Peyer's patch (tissue), 4 donors: ENCODE measurements at regions not wholly inside any gene's neighbourhood (a gene's known extent, or its start where the extent isn't known, plus 50 kb on each side); places are given as distances from the start of the nearest gene placed in this dataset.

Source experiments
- CTCF ChIP-seq, 6 experiments: fragments of 450-650 bp in 4 of 6; fragments of 200-600 bp in 2 of 6; sonication (generic) in 1 of 6; IDR thresholded peaks; one replicate each; pipeline ENCODE4 v1.5.1; 2017 to 2019; ENCODE audit warnings: antibody characterized with exemption in 6 of 6, mild to moderate bottlenecking in 3 of 6, moderate library complexity in 1 of 6
- POLR2A ChIP-seq, 2 donors: fragments of 450-650 bp; IDR thresholded peaks; one replicate each; pipeline ENCODE4 v1.5.1; 2017; ENCODE audit warnings: antibody characterized with exemption in 2 of 2, mild to moderate bottlenecking in 2 of 2, moderate library complexity in 2 of 2

DNA sequence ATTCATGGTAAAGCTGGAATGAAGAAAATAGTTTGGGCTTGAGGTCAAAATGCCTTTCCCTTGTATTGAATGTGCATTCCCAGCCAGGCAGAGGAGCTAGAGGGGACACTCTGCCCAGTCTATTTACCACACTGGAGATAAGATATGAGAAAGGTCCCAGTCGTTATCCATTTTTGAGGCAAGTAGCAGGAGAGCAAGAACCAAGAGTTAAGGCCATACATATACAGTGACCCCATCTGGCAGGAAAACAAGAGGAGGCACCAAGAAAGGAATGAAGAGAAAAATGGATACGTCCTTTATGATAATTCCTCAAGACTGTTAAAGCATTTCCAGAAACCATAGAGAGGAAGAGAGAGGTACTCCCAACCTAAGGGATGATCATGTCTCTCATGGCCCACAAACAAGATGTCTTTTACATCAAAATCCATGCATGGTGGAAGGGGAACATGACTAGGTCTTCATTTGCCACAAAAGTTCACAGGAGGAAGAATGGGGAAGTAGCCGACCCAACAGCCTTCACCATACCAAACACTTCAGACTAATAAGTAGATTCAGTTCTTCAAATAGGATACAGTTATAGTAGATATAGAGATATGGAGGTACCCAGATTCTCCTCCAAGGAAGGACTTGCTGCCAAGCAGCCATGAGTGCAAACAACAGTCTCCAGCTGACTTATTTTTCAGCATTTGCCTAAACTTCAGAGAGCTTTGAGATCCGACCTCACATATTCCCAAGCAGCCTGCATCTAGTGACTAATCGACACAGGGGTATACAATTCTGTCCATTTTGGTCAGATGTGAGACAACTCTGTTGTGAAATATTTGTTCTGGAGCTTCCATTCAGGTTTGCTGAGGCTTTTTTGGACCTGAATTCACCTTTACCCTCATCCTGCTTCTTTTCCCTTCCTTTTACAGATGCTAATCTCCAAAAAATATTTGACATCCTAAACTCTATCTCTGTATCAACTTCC is 61.1 kb upstream of the CCDC71L start:
- no peak for TF ChIP-seq CTCF (IDR thresholded peaks at IDR 0.05)
- TF ChIP-seq POLR2A (IDR thresholded peaks at IDR 0.05) = no peak
